Gastrocnemius medialis (tissue), 4 donors: ENCODE measurements at regions not wholly inside any gene's neighbourhood (a gene's known extent, or its start where the extent isn't known, plus 50 kb on each side); places are given as distances from the start of the nearest gene placed in this dataset.

Experiments
- ATAC-seq, 2 donors: fragments of 150-250 bp; one replicate each; pipeline ENCODE4 v1.9.1; 2016
- DNase-seq, 2 donors: peaks; one replicate each; pipeline ENCODE4 v3.0.0-alpha.2; 2019
- H3K27ac ChIP-seq, 4 donors: fragments of 200-600 bp; sonication (generic); 1 replicate in 1 of 4; 2 replicates in 3 of 4; pipeline ENCODE4 v1.5.1; 2016 to 2018; ENCODE audit warnings: mild to moderate bottlenecking in 2 of 4, moderate library complexity in 1 of 4
- H3K27me3 ChIP-seq, 3 donors: fragments of 200-600 bp; sonication (generic) in 2 of 3; 1 replicate in 1 of 3; 2 replicates in 2 of 3; pipeline versions ENCODE4 v1.5.1 to v1.6.0; 2016 to 2019; ENCODE audit warnings: mild to moderate bottlenecking in 1 of 3, moderate library complexity in 1 of 3
- H3K36me3 ChIP-seq, 2 donors: fragments of 200-600 bp; sonication (generic) in 1 of 2; one replicate each; pipeline ENCODE4 v1.5.1; 2017 to 2018
- H3K4me1 ChIP-seq, 2 donors: fragments of 200-600 bp; sonication (generic) in 1 of 2; one replicate each; pipeline ENCODE4 v1.5.1; 2016 to 2017; ENCODE audit warnings: mild to moderate bottlenecking in 2 of 2
- H3K4me3 ChIP-seq, 4 donors: fragments of 200-600 bp; sonication (generic) in 3 of 4; 1 replicate in 1 of 4; 2 replicates in 3 of 4; pipeline ENCODE4 v1.5.1; 2016 to 2019; ENCODE audit warnings: mild to moderate bottlenecking in 2 of 4
- H3K9me3 ChIP-seq, 3 donors: fragments of 200-600 bp; sonication (generic) in 2 of 3; 1 replicate in 1 of 3; 2 replicates in 2 of 3; pipeline ENCODE4 v1.5.1; 2016 to 2019
- POLR2A ChIP-seq, 2 donors: fragments of 450-650 bp; IDR thresholded peaks; one replicate each; pipeline ENCODE4 v1.6.1; 2017; ENCODE audit warnings: antibody characterized with exemption in 2 of 2, mild to moderate bottlenecking in 2 of 2, moderate library complexity in 2 of 2
- in situ Hi-C, 4 donors: fragments of 200-750 bp; cut with MboI; loops; one replicate each; pipeline versions ENCODE4 v1.15.0 to v1.8.0; 2017; ENCODE audit warnings: low sequenced_read_pairs in 4 of 4
- intact Hi-C: fragments of 100-400 bp; cut with DNase I; formaldehyde crosslinking; loops from one replicate; pipeline ENCODE4 v1.15.1; 2023; ENCODE audit warnings: low total_unique reads
- TF ChIP-seq, protein P1 (sequence below), 5 experiments: fragments of 450-650 bp in 3 of 5; fragments of 200-600 bp in 2 of 5; sonication (generic) in 2 of 5; IDR thresholded peaks in 4 of 5; conservative IDR thresholded peaks in 1 of 5; 1 replicate in 4 of 5; 2 replicates in 1 of 5; pipeline ENCODE4 v1.5.1; 2016 to 2019; ENCODE audit warnings: antibody characterized with exemption in 5 of 5, mild to moderate bottlenecking in 3 of 5, moderate library complexity in 3 of 5

DNA sequence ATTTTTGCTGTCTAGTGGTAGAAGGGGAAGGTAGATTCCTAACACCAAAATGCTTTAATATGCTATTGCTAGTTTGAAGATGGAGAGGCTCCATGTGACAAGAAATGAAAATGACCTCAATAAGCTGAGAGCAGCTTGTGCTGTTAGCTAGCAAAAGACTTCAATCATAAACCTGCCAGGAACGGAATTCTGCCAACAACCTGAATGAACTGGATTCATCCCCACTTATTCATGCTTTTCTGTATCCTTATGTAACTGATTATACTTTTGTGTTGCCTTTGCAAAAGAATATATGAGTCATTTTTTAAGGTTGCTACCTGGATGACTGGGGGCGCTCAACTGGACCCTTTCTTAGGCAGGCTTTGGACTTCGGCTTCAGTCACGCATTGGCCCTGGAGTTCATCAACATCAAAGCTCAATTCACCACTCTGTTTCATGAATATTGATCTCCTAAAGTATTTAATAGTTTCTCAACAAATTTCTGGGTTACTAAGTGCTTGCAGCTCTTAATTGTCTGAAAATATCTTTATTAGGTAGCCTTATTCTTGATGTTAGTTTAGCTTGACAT, 97.5 kb upstream of the KCNJ3 start:
- intact Hi-C loops, result no loop called here
- TF ChIP-seq, protein P1, sequence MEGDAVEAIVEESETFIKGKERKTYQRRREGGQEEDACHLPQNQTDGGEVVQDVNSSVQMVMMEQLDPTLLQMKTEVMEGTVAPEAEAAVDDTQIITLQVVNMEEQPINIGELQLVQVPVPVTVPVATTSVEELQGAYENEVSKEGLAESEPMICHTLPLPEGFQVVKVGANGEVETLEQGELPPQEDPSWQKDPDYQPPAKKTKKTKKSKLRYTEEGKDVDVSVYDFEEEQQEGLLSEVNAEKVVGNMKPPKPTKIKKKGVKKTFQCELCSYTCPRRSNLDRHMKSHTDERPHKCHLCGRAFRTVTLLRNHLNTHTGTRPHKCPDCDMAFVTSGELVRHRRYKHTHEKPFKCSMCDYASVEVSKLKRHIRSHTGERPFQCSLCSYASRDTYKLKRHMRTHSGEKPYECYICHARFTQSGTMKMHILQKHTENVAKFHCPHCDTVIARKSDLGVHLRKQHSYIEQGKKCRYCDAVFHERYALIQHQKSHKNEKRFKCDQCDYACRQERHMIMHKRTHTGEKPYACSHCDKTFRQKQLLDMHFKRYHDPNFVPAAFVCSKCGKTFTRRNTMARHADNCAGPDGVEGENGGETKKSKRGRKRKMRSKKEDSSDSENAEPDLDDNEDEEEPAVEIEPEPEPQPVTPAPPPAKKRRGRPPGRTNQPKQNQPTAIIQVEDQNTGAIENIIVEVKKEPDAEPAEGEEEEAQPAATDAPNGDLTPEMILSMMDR (IDR thresholded peaks at IDR 0.05 in 4 of 5, conservative IDR thresholded peaks at IDR 0.05 in 1 of 5), result no peak
- no peak for TF ChIP-seq POLR2A (IDR thresholded peaks at IDR 0.05)
- Histone ChIP-seq H3K4me3 (no peak overlapping the region), H3K36me3 (no peaks in the 10 kb centered on the region), H3K27ac (no peak overlapping the region), H3K4me1 (no peaks in the 10 kb centered on the region), H3K9me3 (no peaks in the 10 kb centered on the region), H3K27me3 (no peaks in the 10 kb centered on the region)
- no peak for ATAC-seq
- no peak for DNase-seq
- in situ Hi-C loops, result no loop called here

DNA sequence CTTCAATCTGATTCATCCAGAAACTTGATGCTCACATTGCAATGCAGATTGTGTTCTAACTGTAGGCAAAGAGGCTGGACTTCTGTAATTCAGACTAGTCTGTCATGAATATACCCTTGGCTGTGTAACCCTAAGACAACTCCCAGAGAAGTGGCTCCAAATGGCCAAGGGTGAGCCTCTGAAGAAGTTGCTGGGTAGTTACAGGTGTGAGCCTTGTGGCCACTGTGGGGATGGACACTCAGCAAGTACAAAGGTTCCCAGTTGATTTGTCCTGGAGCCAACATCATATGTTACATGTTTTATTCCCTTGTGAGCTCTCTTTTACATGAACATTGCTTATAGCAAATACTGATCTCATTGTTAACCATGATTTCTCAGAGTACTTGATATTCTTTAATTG, 94.8 kb upstream of the KCNJ3 start:
- no peaks in the 10 kb centered on the region for H3K36me3 ChIP-seq
- in situ Hi-C loops, result no loop called here
- ATAC-seq, result no peak
- DNase-seq, result no peak
- intact Hi-C loops, result no loop called here
- H3K27ac ChIP-seq, result no peak overlapping the region
- H3K9me3 ChIP-seq, result no peaks in the 10 kb centered on the region
- TF ChIP-seq, protein P1 (IDR thresholded peaks at IDR 0.05 in 4 of 5, conservative IDR thresholded peaks at IDR 0.05 in 1 of 5), result no peak
- no peak for TF ChIP-seq POLR2A (IDR thresholded peaks at IDR 0.05)
- no peaks in the 10 kb centered on the region for H3K27me3 ChIP-seq
- no peak overlapping the region for H3K4me3 ChIP-seq
- no peaks in the 10 kb centered on the region for H3K4me1 ChIP-seq

DNA sequence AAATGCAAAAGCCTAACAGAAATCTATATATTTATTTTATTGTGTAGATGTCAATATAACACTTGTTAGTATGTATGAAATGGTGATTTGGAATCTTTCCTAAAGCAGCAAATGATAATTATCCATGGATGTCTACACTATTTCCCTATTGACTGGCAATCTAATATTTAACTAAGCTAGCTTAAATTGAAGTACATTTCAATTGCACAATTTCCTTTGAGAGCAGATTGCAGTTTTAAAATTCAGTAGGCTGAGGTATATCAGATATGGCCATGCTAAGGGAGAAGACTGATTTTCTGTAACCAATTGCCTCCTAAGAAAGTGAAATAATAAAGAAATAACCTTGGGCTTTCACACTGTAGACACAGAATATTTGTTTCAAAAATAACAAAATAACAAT, 90.1 kb upstream of the KCNJ3 start:
- no peaks in the 10 kb centered on the region for H3K27me3 ChIP-seq
- in situ Hi-C loops, result no loop called here
- intact Hi-C loops, result no loop called here
- no peak for TF ChIP-seq POLR2A (IDR thresholded peaks at IDR 0.05)
- TF ChIP-seq, protein P1 (IDR thresholded peaks at IDR 0.05 in 4 of 5, conservative IDR thresholded peaks at IDR 0.05 in 1 of 5), result no peak
- no peak overlapping the region for H3K27ac ChIP-seq
- H3K36me3 ChIP-seq, result no peaks in the 10 kb centered on the region
- no peak for ATAC-seq
- no peaks in the 10 kb centered on the region for H3K4me1 ChIP-seq
- no peak for DNase-seq
- H3K4me3 ChIP-seq, result no peak overlapping the region
- H3K9me3 ChIP-seq, result no peaks in the 10 kb centered on the region

DNA sequence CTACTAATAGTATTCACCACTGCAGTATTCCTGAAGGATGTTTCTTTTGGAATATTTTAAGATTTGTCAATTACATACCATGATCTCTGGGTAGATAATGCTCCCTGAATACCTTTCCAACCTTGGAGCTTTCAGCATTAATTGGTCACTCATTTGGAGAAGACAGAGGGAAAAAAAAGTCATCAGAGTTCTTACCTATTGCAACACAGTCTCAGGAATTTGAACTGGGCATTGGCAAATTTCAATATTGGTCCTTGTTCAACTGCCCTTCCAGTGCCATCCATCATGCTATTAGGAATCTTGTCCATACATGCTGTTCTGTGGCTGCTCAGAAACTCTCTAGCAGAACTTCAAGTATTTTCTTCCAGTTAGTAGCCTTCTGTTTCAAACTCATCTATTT, 83.6 kb upstream of the KCNJ3 start:
- H3K36me3 ChIP-seq, result no peaks in the 10 kb centered on the region
- no peak for ATAC-seq
- no peaks in the 10 kb centered on the region for H3K9me3 ChIP-seq
- in situ Hi-C loops, result no loop called here
- H3K27ac ChIP-seq, result no peak overlapping the region
- intact Hi-C loops, result no loop called here
- no peak for DNase-seq
- no peak overlapping the region for H3K4me3 ChIP-seq
- TF ChIP-seq, protein P1 (IDR thresholded peaks at IDR 0.05 in 4 of 5, conservative IDR thresholded peaks at IDR 0.05 in 1 of 5), result no peak
- TF ChIP-seq POLR2A (IDR thresholded peaks at IDR 0.05), result no peak
- no peaks in the 10 kb centered on the region for H3K4me1 ChIP-seq
- H3K27me3 ChIP-seq, result no peaks in the 10 kb centered on the region

DNA sequence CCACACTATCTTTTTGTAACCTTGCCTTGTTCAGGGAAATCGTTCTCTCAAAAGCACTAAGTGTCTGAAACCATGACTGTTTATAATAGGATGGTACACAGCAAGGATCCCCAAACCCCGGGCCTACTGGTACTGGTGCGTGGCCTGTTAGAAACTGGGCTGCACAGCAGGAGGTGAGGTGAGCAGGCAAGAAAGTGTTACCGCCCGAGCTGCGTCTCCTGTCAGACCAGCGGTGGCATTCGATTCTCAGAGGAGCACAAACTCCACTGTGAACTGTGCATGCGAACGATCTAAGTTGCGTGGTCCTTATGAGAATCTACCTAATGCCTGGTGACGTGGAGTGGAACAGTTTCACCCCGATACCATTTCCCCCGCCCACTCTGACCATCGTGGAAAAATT, 81.8 kb upstream of the KCNJ3 start:
- Histone ChIP-seq H3K4me1 (no peaks in the 10 kb centered on the region), H3K9me3 (no peaks in the 10 kb centered on the region), H3K27ac (no peak overlapping the region), H3K27me3 (no peaks in the 10 kb centered on the region), H3K4me3 (no peak overlapping the region), H3K36me3 (no peaks in the 10 kb centered on the region)
- in situ Hi-C loops, result no loop called here
- no peak for DNase-seq
- TF ChIP-seq, protein P1 (IDR thresholded peaks at IDR 0.05 in 4 of 5, conservative IDR thresholded peaks at IDR 0.05 in 1 of 5), result no peak
- TF ChIP-seq POLR2A (IDR thresholded peaks at IDR 0.05), result no peak
- ATAC-seq, result no peak
- intact Hi-C loops, result no loop called here
